ENCODE measurements at regions not wholly inside any gene's neighbourhood (a gene's known extent, or its start where the extent isn't known, plus 50 kb on each side); places are given as distances from the start of the nearest gene placed in this dataset.
"Not testable (repeated sequence)": the region's sequence is repeated elsewhere in the genome, so short reads cannot be mapped to it uniquely, and the experiment has no call there.

DNA sequence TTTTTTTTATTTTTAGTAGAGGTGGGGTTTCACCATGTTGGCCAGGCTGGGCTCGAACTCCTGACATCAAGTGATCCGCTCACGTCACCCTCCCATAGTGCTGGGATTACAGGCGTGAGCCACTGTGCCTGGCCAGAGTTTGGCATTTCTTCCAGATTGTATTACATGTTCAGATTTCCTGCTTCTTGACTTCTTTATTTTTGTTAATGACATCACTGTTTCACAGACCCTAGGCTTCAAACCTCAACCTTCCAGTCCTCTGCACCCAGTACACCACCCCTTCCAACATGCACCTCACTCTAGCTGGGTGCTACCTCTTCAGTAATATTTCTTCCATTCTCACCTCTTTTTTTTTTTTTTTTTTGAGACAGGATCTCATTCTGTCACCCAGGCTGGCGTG, 53.6 kb upstream of the ZFHX3 start:
- no peak for DNase-seq (ENCODE audit: low read depth)
- H3K4me3 ChIP-seq (ENCODE audit: low read depth, low read length) = no peak overlapping the region
- TF ChIP-seq, protein P1, sequence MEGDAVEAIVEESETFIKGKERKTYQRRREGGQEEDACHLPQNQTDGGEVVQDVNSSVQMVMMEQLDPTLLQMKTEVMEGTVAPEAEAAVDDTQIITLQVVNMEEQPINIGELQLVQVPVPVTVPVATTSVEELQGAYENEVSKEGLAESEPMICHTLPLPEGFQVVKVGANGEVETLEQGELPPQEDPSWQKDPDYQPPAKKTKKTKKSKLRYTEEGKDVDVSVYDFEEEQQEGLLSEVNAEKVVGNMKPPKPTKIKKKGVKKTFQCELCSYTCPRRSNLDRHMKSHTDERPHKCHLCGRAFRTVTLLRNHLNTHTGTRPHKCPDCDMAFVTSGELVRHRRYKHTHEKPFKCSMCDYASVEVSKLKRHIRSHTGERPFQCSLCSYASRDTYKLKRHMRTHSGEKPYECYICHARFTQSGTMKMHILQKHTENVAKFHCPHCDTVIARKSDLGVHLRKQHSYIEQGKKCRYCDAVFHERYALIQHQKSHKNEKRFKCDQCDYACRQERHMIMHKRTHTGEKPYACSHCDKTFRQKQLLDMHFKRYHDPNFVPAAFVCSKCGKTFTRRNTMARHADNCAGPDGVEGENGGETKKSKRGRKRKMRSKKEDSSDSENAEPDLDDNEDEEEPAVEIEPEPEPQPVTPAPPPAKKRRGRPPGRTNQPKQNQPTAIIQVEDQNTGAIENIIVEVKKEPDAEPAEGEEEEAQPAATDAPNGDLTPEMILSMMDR (IDR thresholded peaks at IDR 0.05; ENCODE audit: control insufficient read depth, extremely low read depth, insufficient read depth) = no peak

DNA sequence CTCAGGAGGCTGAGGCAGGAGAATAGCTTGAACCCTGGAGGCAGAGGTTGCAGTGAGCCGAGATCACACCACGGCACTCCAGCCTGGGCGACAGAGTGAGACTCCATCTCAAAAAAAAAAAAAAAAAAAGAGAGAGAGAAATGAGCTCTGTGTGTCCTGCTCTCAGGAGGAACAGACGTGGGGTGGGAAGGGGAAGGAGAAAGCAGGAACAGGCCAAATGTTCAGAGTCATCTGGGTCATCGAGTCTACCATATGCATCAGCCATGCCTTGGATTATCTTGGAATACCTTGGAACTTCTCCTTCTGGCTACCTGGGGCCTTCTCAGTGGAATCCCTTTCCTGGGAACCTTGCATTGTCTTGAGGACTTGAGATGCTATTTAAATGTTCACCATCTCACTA, 51.7 kb upstream of the ZFHX3 start:
- not testable (repeated sequence) for H3K4me3 ChIP-seq (ENCODE audit: low read depth, low read length); DNase-seq (ENCODE audit: low read depth)
